Right ventricle myocardium inferior (tissue), 1 donor: ENCODE measurements at regions not wholly inside any gene's neighbourhood (a gene's known extent, or its start where the extent isn't known, plus 50 kb on each side); places are given as distances from the start of the nearest gene placed in this dataset.
A peak's percentile ranks its signal among the peaks of the same experiment; 100 is the strongest.
"Not testable (repeated sequence)": the region's sequence is repeated elsewhere in the genome, so short reads cannot be mapped to it uniquely, and the experiment has no call there.

Experiments
- ATAC-seq: fragments of 200-7000 bp; cut with Tn5 transposase; one replicate; pipeline ENCODE4 v1.9.1; 2020; ENCODE audit warnings: mild to moderate bottlenecking, moderate library complexity
- DNase-seq: peaks from one replicate; pipeline ENCODE4 v3.0.0; 2021; ENCODE audit errors: missing footprints
- intact Hi-C: fragments of 100-400 bp; cut with DNase I; formaldehyde crosslinking; loops from one replicate; pipeline ENCODE4 v1.11.0; 2022
- donor health status: DM: no; HTN: yes; CAD: no; lungs with severe emphysema.

DNA sequence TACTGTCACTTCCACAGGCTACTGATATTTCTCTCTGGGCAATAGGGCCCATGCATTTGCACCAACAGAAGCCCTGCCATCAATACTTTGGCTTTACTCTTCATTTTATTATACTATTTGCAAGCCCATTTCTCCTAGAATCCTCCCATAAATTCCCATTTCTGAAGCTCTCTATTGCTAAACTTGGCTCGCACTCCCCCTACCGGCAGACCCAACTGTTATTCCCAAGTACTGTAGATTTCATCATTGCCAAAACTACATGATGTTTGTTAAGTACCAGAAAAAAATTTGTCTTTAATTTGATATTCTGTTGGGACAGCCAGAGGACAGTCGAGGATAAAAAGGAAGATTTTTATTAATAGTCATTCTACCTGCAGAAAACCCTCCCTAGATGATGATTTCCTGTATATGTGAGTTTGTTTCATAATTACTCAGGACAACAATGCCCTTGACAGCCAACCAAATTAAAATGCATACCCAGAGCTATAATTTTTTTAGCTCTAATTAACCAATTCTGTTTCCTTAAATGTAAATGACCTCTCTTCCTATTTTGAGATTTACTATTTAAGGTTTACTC, 298.6 kb downstream of the REEP3 start:
- intact Hi-C loops: loop anchor here (1.0 to 2.0 kb wide), 2 partner anchors 19 to 653 kb away; no protein-coding TSS in a partner anchor
- peak; percentile 75 for DNase-seq
- ATAC-seq: peak; percentile 50

DNA sequence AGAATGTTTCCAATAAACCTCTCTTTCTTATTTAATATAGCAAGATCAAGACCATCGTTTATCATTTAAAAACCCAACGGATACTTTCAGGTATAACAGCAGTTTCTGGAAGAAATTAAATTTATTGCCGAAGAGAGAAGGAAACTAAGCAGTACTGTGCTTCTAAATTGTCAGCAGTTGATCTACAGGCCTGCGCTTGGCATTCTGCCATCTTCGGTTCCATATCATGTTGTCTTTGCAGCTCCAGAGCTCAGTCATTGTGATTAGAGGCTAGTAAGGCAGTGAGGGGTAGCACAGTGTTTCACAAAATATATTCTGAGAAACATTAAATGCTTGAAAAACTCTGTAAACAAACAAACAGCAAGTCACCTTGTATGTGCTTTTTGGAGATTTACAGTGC, 301.3 kb downstream of the REEP3 start:
- intact Hi-C loops: no loop called here
- no peak for ATAC-seq
- no peak for DNase-seq

DNA sequence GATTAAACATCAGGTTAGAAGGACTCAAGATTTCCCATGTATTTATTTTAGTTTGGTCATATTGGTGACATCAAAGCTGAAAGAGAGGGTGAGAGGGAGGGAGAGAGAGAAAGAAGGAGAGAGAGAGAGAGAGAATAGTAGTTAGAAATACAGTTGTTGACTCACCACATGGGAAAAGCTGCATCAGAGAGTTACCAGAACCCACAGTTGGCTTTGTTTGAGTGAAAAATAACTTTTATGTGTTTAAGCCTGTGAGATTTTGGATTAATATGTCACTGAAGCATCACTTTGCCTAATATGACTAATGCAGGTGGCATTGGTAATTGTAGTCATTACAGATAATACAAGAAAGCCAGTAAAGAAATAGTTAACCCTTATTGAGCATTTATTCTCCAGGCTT, 303.9 kb downstream of the REEP3 start:
- DNase-seq: no peak
- intact Hi-C loops: no loop called here
- ATAC-seq: no peak

DNA sequence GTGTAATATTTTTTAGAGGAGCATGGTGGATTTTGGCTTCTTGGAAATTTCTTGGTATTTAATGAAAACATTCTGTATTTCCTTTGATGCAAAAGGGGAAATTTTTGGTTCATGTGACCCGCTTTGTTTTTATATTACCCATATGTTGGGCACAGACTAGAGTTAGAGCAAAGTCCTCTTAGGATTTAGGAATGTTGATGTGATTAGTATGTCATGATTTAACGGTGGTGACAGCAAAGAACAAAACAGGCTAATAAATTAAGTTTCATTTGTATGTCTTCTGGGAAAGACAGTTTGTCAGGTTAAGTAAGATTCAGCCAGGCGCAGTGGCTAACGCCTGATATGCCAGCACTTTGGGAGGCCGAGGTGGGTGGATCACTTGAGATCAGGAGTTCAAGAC, 304.6 kb downstream of the REEP3 start:
- intact Hi-C loops: no loop called here
- DNase-seq: no peak
- ATAC-seq: no peak

DNA sequence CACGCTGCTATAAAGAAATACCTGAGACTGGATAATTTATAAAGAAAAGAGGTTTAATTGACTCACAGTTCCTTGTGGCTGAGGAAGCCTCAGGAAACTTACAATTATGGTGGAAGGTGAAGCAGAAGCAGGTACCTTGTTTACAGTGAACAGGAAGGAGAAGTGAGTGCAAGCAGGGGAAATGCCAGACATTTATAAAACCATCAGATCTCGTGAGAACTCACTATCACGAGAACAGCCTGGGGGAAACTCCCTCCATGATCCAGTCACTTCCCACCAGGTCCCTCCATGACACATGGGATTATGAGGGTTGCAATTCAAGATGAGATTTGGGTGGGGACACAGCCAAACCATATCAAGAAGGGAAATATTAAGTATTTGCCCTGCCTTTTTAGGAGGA, 305.8 kb downstream of the REEP3 start:
- intact Hi-C loops, DNase-seq, ATAC-seq: not testable (repeated sequence)

DNA sequence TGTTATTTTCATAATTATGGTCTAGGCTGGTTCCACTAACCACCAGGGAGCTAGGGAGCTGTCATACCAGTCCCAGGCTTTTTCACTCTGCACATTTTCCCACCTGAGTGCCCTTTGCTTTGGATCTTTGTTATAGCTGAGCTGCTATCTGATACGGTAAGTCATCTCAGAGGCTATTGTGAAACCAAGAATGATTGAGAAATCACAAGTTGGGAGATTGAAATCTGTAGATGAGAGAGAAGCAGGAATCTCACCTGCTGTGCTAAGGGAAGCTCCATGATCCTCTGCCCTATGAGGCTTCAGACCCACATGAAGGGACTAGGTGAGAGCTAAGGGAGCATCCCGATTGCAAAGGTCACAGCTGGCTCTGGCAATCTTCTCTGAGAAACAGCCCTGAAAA, 307.8 kb downstream of the REEP3 start:
- no peak for DNase-seq
- intact Hi-C loops: no loop called here

DNA sequence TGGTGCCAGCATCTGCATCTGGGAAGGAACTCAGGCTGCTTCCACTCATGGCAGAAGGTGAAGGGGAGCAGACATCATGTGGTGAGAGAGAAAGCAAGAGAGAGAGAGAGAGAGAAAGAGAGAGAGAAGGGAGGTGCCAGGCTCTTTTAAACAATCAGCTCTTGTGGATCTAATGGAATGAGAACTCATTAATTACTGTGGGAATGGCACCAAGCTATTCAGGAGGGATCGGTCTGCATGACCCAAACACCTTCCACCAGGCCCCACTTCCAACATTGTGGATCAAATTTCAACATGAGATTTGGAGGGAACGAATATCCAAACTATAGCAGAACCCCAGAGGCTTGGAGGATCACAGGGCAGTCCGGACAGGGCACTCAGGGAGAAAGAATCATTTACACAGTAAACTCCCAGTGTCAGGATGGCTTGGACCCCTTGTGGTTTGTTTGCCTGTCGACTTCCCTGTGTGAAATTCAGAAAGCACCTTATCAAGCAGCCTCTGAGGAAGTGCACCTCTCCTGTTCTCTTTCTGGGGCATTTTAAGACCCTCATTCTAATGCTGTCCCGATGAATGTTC, 308.5 kb downstream of the REEP3 start:
- no peak for ATAC-seq
- DNase-seq: no peak
- intact Hi-C loops: no loop called here

More for the DNA sequence above, 307.8 kb downstream of the REEP3 start:
- no peak for ATAC-seq

DNA sequence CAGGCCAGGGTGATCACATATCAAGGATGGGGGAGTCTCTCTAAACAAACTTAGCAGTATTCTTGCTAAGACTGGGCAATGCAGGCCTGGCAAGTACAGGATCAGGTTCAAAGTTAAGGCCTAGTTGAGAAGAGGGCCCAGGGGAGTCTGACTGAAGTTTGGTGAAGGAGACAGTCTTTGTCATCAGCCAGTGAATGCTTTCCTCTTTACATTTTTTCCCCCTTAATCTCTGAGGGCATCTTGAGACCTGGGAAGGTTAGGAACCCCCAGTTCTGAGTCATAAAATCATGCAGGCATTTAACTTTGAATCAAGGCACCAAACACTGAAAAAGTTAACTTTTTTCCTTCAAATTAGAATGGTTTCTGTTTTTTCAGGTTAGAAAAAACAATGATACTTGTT, 311.5 kb downstream of the REEP3 start:
- intact Hi-C loops: no loop called here
- no peak for DNase-seq
- ATAC-seq: no peak

DNA sequence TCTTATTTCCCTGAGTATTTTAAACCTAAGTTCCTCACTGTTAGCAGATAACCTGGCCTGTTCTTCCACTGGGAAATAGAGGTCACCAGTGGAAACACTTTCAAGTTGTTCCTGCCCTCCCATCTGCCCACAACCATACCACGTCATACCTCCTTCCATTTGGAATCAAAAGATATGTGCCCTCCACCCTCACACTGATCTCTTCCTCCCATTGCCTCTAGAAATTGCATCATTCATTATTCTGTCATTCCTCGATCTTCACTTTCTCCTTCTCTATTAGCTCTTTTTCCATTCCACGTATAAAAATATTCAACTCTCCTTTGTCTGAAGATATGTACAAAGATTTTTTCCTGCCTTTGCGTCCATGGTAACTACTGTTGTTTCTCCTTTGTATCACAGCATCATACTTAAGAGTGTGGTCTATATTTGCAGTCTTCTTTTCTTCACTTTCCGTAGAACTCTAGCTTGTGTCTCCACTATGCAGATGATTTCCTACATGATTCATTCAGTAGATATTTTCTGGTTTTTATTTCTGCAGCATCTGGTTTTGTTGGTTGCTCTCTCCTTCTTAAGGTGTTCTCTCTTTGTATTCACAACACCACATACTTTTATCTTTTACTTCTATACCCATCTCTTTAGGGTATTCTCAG, 312.3 kb downstream of the REEP3 start:
- ATAC-seq (no peak), DNase-seq (no peak)
- intact Hi-C loops: no loop called here

DNA sequence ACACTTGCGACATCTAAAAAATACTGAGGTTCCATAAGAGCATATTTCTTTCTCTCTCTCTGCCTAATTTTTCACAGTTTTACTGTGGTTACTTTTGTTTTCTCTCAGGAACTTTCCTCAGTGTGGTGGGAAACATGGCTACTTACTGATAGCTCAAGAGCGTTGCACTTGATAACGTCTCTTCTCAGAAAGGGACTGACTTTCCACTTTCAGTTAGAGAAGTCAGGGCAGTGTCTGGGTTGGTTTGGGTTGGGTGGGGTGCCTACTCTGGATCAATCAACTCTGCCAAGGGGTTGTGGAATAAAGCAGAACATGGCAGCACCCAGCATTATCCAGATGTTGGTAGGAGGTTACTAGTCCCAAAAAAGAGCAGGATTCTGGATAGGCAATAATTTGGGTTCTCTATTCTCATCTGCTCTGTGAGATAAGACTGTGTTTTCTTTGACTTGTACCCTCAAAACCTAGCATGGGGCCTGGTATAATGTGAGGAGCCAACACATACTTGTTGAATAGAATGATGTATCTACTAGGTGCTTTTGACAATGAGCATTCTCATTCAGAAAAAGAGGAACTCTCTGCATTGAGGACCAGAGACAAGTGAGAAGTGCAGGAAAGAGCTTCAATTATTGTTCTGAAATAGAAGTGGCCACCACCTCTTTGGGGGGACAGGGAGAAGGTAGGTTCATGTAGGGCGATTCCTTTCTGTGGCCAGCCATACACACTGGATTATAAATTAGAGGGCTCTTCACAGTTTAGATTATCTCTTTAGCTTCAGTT, 315.7 kb downstream of the REEP3 start:
- DNase-seq (no peak), ATAC-seq (no peak)
- intact Hi-C loops: no loop called here

DNA sequence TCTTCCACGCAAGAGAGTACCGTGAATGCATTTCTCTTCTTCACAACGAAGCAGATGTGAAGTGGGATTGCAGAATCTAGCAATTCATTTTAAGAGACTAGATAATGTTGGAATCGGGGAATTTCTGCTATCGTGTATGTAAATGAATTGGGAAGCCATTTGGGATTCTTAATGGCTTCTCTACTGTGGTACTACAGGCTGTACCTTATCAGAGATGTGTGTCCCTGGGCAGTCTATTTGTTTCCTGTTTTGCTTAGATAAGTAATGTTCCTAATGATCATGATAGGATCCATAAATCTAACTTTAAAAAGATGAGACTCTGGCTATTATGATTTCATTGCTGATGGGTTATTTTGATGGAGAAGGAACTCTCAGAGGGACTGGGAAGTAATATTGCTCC, 320.6 kb downstream of the REEP3 start:
- ATAC-seq (no peak), DNase-seq (no peak)
- intact Hi-C loops: no loop called here

DNA sequence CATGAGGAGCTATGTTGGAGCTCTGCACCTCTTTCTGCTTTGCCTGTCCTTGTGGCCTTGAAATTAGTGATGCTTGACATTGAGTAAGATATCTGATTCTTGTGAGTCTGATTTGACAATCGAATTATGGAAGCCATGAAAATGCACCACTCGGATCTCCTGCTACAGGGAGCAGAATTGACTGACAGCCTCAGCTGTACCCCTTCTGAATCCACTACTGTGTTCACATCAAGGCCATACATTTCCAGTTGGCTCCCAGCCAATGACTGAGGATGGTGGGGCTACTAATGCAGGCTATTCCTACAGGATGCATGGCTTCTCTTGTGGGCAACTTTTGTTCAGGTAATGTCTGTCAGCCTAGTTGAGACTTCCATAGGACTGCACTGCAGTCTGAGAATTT, 321.9 kb downstream of the REEP3 start:
- intact Hi-C loops: no loop called here
- no peak for ATAC-seq
- DNase-seq: no peak

DNA sequence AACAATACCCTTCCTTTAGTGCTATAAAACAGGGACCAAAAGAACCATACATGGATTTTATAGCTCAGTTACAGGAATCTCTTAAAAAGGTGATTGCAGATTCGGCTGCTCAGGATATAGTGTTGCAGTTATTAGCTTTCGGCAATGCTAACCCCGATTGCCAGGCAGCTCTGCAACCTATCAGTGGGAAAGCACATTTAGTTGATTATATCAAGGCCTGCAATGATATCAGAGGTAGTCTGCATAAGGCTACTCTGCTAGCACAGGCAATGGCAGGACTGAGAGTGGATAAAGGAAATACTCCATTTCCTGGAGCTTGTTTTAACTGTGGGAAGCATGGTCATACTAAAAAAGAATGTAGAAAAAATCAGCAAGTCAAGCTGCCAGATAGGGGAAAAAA, 327.7 kb downstream of the REEP3 start:
- ATAC-seq, intact Hi-C loops: not testable (repeated sequence)

DNA sequence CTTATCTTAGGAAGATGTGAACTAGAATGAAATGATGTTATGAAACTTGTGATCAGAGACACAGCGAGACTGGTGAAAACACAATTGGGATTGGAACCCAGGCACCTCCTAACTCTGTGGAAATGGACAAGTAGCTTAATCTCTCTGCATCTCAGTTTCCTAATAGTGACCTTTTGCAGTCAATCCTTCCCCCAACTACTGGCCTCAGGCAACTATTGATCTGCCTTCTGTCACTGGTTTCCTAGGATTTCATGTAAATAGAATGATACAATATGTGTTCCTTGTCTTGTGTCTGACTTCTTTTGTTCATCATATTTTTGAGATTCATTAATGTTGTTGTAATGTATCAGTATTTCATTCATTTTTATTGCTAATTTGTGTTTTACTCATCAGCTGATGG, 341.7 kb downstream of the REEP3 start:
- DNase-seq (no peak), ATAC-seq (no peak)
- intact Hi-C loops: no loop called here

More for the DNA sequence above, 327.7 kb downstream of the REEP3 start:
- DNase-seq: not testable (repeated sequence)

DNA sequence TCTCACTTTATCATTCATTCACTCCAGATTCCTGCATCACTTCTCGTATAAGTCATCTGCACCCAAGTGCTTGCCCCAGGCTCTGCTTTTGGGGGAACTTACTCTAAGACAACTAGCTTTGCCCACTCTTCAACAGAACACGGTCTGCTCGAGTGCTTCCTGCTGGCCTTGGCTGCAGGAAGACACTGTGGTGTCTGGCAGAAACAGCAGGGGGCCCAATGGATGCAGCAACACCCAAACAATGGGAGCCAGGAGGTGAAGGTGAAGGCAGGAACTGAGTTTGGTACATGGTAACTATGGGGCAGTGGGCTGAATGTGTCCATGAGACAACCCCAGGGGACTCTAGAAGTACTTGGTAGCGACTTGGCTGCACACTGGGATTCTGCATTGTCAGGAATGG, 344.0 kb downstream of the REEP3 start:
- ATAC-seq: no peak
- intact Hi-C loops: no loop called here
- DNase-seq: no peak

DNA sequence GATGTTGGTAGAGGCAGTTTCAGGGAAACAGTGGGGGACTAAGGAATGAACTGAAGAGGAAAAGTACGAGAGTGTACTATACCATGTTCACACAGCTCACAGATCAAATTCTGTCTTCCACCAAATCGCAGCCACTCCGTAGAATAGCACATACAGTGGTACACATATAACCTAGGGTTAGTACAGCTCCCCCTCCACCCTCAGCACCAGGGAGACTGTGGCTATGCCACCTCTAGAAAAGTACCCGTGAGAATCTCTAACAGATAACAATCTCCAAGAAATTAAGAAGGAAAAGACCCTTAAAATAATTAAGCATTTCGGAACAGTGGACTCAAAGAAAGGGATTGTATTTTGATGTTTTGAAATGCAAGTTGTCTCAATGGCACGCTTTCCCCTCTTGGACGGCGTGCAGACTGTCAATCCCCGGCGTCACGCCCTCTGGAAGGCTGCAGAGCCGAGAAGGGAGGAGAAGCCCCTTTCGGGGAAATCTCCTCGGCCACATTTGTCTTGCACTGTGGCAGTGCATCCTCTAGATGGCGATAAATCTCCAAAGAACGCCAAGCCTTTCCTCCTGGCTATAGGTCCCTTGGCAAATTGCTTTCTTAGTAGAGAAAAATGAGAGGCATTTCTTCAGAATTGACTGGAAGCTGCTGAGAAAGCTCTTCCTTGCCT, 345.0 kb downstream of the REEP3 start:
- ATAC-seq (peak; percentile 60), DNase-seq (no peak)
- intact Hi-C loops: no loop called here

DNA sequence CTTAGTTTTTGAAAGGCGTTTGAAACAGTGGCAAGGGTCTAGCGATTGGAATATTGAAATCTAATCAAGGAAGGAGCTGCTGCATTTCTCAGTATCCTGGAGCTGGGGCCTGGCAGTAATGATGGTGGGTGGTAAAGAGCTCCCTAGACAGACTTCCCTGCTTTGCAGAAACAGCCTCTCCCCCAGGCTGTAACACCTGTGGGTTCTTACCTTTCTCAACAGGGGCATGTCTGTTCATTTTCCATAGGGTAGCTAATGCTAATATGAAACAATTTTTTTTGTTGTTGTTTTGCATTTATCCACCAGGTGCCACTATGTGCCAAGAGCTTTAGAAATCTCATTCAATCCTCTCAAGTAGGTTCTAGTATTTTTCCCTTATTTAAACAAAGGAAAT, 345.5 kb downstream of the REEP3 start:
- DNase-seq (no peak), ATAC-seq (no peak)
- intact Hi-C loops: no loop called here

DNA sequence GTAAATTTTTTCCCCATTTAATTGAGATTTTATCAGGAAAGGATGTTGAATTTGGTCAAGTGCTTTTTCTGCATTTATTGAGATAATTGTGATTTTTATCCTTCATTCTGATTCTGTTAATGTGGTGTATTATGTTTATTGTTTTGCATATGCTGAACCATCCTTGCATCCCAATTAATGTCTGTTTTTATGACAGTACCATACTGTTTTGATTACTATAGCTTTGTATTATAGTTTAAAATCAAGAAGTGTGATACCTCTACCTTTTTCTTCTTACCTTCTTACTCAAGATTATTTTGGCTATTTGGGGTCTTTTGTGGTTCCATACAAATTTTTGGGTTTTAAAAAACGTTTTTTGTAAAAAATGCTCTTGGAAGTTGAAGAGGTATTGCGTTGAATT, 357.2 kb downstream of the REEP3 start:
- ATAC-seq (no peak), DNase-seq (no peak)
- intact Hi-C loops: no loop called here

DNA sequence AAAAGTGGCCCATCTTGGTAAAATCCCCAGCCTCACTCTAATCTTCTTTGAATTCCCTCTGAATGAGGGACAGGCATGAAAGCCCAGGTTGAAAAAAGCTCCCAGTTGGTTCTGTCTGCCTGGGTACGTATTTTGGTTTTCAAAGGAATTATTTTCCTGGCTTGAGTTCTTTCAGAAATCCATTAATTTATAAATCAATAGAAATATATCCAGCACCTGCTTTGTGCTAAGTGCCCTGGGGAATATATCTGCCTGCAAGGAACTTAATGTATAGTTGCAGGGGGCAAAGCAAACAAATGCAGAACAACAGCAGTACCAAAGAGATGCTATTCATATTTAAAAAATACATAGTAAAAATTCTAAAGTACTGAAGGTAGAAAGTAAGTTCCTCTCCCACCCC, 362.7 kb downstream of the REEP3 start:
- intact Hi-C loops: no loop called here
- DNase-seq (no peak), ATAC-seq (no peak)
